Panc1 (cell line): ENCODE measurements at regions not wholly inside any gene's neighbourhood (a gene's known extent, or its start where the extent isn't known, plus 50 kb on each side); places are given as distances from the start of the nearest gene placed in this dataset.

Experiments
- ATAC-seq: fragments of 200-7000 bp; cut with Tn5 transposase; 2 replicates; pipeline ENCODE4 v1.9.1; 2020; ENCODE audit warnings: mild to moderate bottlenecking, moderate library complexity
- BruUV-seq: library from RNA; stranded (reverse); fragments of 400-500 nt; replicated peaks from 2 replicates; lab custom pipeline; 2021; lab: Mats Ljungman, UMichigan
- CTCF ChIA-PET: fragments of 300-600 bp; sonication (Branson Sonifier 250); formaldehyde crosslinking; loops from one replicate; lab custom pipeline; 2022; ENCODE audit warnings: antibody characterized with exemption; lab: Charles Lee
- POLR2A ChIA-PET: fragments of 300-600 bp; sonication (Branson Sonifier 250); formaldehyde crosslinking; loops from one replicate; lab custom pipeline; 2022; ENCODE audit warnings: antibody characterized with exemption; lab: Charles Lee
- DNase-seq: peaks from one replicate; pipeline ENCODE4 v3.0.0-alpha.2; 2010; ENCODE audit warnings: low read depth, low spot score
- H3K27ac ChIP-seq: 2 replicates; pipeline ENCODE4 v1.5.1; 2011; ENCODE audit warnings: mild to moderate bottlenecking, low read length, inconsistent platforms
- H3K27me3 ChIP-seq: fragments of 200-500 bp; sonication (Bioruptor generic); 2 replicates; pipeline ENCODE4 v1.6.0; 2014; ENCODE audit warnings: low read length, inconsistent platforms; ENCODE audit not compliant: control insufficient read depth, insufficient read depth
- H3K36me3 ChIP-seq: fragments of 200-500 bp; sonication (Bioruptor generic); 2 replicates; pipeline ENCODE4 v1.5.1; 2014; ENCODE audit warnings: inconsistent platforms, mild to moderate bottlenecking, low read length, moderate library complexity; ENCODE audit not compliant: control insufficient read depth, insufficient read depth
- H3K4me1 ChIP-seq: 2 replicates; pipeline ENCODE4 v1.5.1; 2011; ENCODE audit warnings: inconsistent platforms, mild to moderate bottlenecking, low read length, moderate library complexity; ENCODE audit not compliant: control insufficient read depth, insufficient read depth
- H3K4me3 ChIP-seq, 2 experiments: 2 replicates each; pipeline ENCODE4 v1.5.1; 2011 to 2012; ENCODE audit warnings: low read depth in 2 of 2, low read length in 2 of 2, mild to moderate bottlenecking in 2 of 2, inconsistent platforms in 1 of 2, moderate library complexity in 1 of 2
- H3K9me3 ChIP-seq: fragments of 200-500 bp; sonication (Bioruptor generic); 2 replicates; pipeline ENCODE4 v1.5.1; 2014; ENCODE audit warnings: low read depth, mild to moderate bottlenecking, inconsistent platforms, low read length, moderate library complexity; ENCODE audit not compliant: control insufficient read depth, insufficient read depth
- CTCF ChIP-seq: fragments of 450-650 bp; IDR thresholded peaks from 2 replicates; pipeline ENCODE4 v1.5.1; 2017; ENCODE audit warnings: mild to moderate bottlenecking
- POLR2AphosphoS5 ChIP-seq: IDR thresholded peaks from 2 replicates; pipeline ENCODE4 v1.6.1; 2012; ENCODE audit warnings: mild to moderate bottlenecking, low read depth, low read length, moderate library complexity
- SIN3A ChIP-seq: IDR thresholded peaks from 2 replicates; pipeline ENCODE4 v1.6.1; 2012; ENCODE audit warnings: low read depth, mild to moderate bottlenecking, low read length, moderate library complexity, borderline replicate concordance; ENCODE audit not compliant: insufficient read depth
- TCF7L2 ChIP-seq: IDR thresholded peaks from 2 replicates; pipeline ENCODE4 v1.6.1; 2011; ENCODE audit warnings: mild to moderate bottlenecking, low read depth, low read length, inconsistent platforms
- in situ Hi-C: cut with HindIII; loops from 2 replicates; pipeline ENCODE4 v1.10.0; 2016; ENCODE audit warnings: low sequenced_read_pairs, low pct_unique_long_range_greater_than_20kb
- intact Hi-C: fragments of 100-400 bp; cut with micrococcal nuclease; formaldehyde crosslinking; loops from one replicate; pipeline ENCODE4 v1.10.0; 2022; ENCODE audit not compliant: unreplicated experiment
- TF ChIP-seq, protein P1 (sequence below), 2 experiments: IDR thresholded peaks; 2 replicates each; pipeline ENCODE4 v1.6.1; 2011 to 2012; ENCODE audit warnings: low read depth in 2 of 2, control low read depth in 1 of 2, low read length in 1 of 2, mild to moderate bottlenecking in 1 of 2, moderate library complexity in 1 of 2; ENCODE audit not compliant: insufficient read depth in 1 of 2

DNA sequence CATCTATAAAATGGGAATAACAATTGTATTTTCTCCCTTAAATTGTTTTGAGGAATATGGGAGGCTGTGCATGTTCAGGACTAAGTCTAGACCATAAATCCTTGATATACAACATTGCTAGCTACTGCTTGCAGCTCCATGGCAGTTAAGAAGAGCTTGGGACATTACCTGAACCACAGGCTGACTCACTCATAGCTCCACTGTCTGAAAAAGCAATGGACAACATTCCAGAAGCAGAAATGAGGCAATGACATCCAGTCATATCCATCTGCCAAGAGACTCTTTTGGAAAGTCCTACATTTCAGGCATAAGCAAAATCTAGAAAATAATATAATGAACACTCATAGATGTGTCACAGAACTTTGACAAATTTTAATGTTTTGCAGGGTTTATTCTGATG lies 167.3 kb upstream of the LEF1 start:
- in situ Hi-C loops (no loop called here), intact Hi-C loops (no loop called here)
- no peaks in the 10 kb centered on the region for H3K36me3 ChIP-seq
- ATAC-seq, result no peak
- DNase-seq, result no peak
- no peaks in the 10 kb centered on the region; the same call in 1 of the 2 replicates for H3K27me3 ChIP-seq
- TF ChIP-seq CTCF, result no peak
- TF ChIP-seq, protein P1, sequence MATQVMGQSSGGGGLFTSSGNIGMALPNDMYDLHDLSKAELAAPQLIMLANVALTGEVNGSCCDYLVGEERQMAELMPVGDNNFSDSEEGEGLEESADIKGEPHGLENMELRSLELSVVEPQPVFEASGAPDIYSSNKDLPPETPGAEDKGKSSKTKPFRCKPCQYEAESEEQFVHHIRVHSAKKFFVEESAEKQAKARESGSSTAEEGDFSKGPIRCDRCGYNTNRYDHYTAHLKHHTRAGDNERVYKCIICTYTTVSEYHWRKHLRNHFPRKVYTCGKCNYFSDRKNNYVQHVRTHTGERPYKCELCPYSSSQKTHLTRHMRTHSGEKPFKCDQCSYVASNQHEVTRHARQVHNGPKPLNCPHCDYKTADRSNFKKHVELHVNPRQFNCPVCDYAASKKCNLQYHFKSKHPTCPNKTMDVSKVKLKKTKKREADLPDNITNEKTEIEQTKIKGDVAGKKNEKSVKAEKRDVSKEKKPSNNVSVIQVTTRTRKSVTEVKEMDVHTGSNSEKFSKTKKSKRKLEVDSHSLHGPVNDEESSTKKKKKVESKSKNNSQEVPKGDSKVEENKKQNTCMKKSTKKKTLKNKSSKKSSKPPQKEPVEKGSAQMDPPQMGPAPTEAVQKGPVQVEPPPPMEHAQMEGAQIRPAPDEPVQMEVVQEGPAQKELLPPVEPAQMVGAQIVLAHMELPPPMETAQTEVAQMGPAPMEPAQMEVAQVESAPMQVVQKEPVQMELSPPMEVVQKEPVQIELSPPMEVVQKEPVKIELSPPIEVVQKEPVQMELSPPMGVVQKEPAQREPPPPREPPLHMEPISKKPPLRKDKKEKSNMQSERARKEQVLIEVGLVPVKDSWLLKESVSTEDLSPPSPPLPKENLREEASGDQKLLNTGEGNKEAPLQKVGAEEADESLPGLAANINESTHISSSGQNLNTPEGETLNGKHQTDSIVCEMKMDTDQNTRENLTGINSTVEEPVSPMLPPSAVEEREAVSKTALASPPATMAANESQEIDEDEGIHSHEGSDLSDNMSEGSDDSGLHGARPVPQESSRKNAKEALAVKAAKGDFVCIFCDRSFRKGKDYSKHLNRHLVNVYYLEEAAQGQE (IDR thresholded peaks at IDR 0.05; ENCODE audit: insufficient read depth in 1 of 2, low read depth in 2 of 2, low read length in 1 of 2), result no peak
- TF ChIP-seq SIN3A, result no peak
- TF ChIP-seq POLR2AphosphoS5, result no peak
- no peak for TF ChIP-seq TCF7L2
- POLR2A ChIA-PET, result no interaction called here
- H3K4me3 ChIP-seq, result no peak overlapping the region
- BruUV-seq, result no TSS peak
- no peaks in the 10 kb centered on the region for H3K9me3 ChIP-seq
- H3K4me1 ChIP-seq, result no peaks in the 10 kb centered on the region
- no peak overlapping the region for H3K27ac ChIP-seq
- CTCF ChIA-PET, result no interaction called here

DNA sequence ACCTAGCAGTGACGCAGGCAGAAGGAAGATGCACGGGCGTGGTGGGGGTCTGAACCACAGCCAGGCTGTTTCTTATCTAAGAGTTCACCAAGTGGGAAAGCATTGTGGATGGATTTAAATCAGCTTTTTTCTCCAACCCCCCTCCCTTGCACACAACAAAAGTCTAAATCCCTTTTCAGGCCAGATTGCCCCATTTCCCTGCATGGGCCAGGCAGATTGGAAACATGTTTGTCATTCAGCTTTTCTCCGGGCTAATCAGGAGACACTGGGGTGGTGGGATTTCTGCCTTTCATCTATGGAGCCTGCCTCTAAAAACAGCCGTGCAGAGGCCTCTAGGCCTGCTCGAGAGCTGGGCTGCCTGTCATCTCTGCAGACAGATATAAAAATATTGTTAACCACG lies 166.3 kb upstream of the LEF1 start:
- intact Hi-C loops (no loop called here), in situ Hi-C loops (no loop called here)
- Histone ChIP-seq H3K9me3 (no peaks in the 10 kb centered on the region), H3K27ac (no peak overlapping the region), H3K36me3 (no peaks in the 10 kb centered on the region), H3K4me3 (no peak overlapping the region), H3K4me1 (no peaks in the 10 kb centered on the region), H3K27me3 (no peaks in the 10 kb centered on the region; the same call in 1 of the 2 replicates)
- DNase-seq (no peak), ATAC-seq (no peak)
- BruUV-seq, result no TSS peak
- POLR2A ChIA-PET, result no interaction called here
- CTCF ChIA-PET, result no interaction called here
- TF ChIP-seq SIN3A (no peak), CTCF (no peak), TCF7L2 (no peak), POLR2AphosphoS5 (no peak)
- TF ChIP-seq, protein P1 (IDR thresholded peaks at IDR 0.05; ENCODE audit: insufficient read depth in 1 of 2, low read depth in 2 of 2, low read length in 1 of 2), result no peak
